BJ (cell line): ENCODE measurements at regions not wholly inside any gene's neighbourhood (a gene's known extent, or its start where the extent isn't known, plus 50 kb on each side); places are given as distances from the start of the nearest gene placed in this dataset.

Source experiments
- CTCF ChIA-PET: fragments of 350-600 bp; formaldehyde crosslinking; extraction: SDS; loops from one replicate; lab custom pipeline; 2021; ENCODE audit warnings: antibody characterized with exemption, inconsistent platforms; lab: Yijun Ruan, JAX
- POLR2A ChIA-PET: fragments of 300-600 bp; sonication (Branson Sonifier 250); formaldehyde crosslinking; extraction: SDS; loops from one replicate; lab custom pipeline; 2021; ENCODE audit warnings: antibody characterized with exemption; lab: Charles Lee
- DNase-seq: peaks from one replicate; pipeline ENCODE4 v3.0.0-alpha.2; 2011; ENCODE audit warnings: low read depth
- H3K27me3 ChIP-seq: 2 replicates; pipeline ENCODE4 v1.6.0; 2011; ENCODE audit warnings: low read length; ENCODE audit not compliant: control insufficient read depth, insufficient read depth
- H3K36me3 ChIP-seq: 2 replicates; pipeline ENCODE4 v1.5.1; 2011; ENCODE audit warnings: low read length; ENCODE audit not compliant: control insufficient read depth, insufficient read depth
- H3K4me3 ChIP-seq: 2 replicates; pipeline ENCODE4 v1.5.1; 2011; ENCODE audit warnings: low read depth, mild to moderate bottlenecking, control low read depth, low read length
- TF ChIP-seq, protein P1 (sequence below): IDR thresholded peaks from 2 replicates; pipeline ENCODE4 v1.5.1; 2011; ENCODE audit warnings: low read depth, mild to moderate bottlenecking, control low read depth, inconsistent platforms, low read length, moderate library complexity; ENCODE audit not compliant: insufficient read depth

DNA sequence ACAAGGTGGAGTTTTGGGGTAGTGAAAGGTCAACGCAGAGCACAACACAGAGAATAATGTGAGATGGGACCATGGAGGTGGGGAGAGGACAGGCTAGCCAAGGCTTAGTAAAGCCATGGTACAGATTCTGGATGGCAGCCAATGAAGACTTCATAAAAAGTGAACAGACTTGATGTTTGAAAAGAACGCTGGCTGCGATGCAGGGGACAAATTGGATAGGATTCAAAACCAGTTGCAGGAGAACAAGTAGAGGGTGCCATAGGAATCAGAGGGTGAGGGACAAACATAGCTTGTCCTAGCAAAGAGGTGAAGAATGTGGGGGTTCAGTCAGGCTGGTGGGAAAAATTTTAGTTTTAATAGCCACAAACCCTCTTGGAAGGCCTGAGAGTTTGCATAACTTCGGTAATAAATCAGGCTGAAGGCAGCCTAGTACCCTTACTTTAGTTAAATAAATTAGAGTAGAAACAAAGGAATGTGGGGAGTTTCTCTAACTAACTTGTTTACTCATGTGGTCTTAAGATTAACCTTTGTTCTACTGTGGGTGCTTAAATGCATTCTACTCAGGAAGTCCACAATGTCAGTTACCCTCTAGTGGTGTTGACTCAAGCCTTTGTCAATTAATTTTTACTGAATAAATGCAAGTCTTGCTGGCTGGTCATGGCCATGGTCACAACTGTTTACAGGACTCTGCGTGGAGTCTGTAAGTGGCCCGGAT lies 216.4 kb downstream of the C6orf118 start:
- ChIA-PET POLR2A (no interaction called here), CTCF (no interaction called here)
- Histone ChIP-seq H3K36me3 (no peaks in the 10 kb centered on the region), H3K27me3 (no peaks in the 10 kb centered on the region), H3K4me3 (no peak overlapping the region)
- DNase-seq: no peak
- TF ChIP-seq, protein P1, sequence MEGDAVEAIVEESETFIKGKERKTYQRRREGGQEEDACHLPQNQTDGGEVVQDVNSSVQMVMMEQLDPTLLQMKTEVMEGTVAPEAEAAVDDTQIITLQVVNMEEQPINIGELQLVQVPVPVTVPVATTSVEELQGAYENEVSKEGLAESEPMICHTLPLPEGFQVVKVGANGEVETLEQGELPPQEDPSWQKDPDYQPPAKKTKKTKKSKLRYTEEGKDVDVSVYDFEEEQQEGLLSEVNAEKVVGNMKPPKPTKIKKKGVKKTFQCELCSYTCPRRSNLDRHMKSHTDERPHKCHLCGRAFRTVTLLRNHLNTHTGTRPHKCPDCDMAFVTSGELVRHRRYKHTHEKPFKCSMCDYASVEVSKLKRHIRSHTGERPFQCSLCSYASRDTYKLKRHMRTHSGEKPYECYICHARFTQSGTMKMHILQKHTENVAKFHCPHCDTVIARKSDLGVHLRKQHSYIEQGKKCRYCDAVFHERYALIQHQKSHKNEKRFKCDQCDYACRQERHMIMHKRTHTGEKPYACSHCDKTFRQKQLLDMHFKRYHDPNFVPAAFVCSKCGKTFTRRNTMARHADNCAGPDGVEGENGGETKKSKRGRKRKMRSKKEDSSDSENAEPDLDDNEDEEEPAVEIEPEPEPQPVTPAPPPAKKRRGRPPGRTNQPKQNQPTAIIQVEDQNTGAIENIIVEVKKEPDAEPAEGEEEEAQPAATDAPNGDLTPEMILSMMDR: no peak

DNA sequence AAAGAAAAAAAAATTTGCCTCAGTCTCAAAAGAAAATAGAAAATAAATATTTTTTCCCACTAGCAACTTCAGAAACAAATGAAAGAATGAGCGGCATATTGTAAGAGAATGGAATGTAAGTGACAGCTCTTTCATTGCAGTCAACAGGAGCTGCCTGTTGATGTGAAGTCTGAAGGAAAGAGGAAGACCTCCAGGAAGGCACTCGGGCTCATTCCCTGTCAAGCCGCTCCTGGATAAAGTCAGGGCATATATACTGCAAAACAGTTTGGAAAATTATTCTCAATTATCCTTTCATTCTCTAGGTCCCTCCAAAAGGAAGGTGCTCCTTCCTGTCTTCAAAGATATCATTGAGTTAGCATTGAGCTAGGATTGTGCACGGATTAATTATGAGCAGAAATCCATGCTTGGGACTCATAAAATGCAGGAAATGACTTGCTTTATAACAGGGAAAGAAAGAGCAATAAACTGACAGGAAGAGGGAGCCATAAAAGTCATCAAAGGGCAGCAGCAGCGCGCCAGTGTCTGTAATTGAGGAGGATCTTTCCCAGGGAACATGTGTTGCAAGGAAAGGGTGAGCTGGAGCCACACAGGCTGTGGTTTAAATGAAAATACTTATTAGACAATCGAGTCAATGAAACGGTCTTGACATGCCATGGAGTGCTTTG lies 218.2 kb downstream of the C6orf118 start:
- H3K36me3 ChIP-seq: no peaks in the 10 kb centered on the region
- ChIA-PET POLR2A (no interaction called here), CTCF (no interaction called here)

DNA sequence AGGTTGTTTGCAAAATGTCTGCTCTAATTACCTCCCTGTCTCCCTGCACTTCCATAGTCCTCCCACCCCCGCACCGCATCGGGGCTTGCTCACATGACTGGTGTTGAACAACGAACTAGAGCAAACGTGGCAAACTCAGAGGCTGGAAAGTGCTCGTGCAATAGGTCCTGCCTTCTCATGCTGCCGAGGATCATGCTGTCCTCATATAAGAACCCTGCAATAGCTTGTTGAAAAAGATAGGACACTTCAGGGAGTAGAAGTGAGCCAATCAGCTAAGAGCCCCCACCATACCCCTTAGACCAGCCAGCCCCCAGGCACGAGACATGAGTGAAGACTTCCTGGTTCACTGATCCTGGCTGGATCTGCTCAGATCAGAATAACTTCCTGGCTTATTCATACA lies 219.2 kb downstream of the C6orf118 start:
- TF ChIP-seq, protein P1: no peak
- ChIA-PET CTCF (no interaction called here), POLR2A (no interaction called here)
- Histone ChIP-seq H3K36me3 (no peaks in the 10 kb centered on the region), H3K4me3 (no peak overlapping the region), H3K27me3 (no peaks in the 10 kb centered on the region)
- DNase-seq: no peak

More for the DNA sequence above, 218.2 kb downstream of the C6orf118 start:
- Histone ChIP-seq H3K4me3 (no peak overlapping the region), H3K27me3 (no peaks in the 10 kb centered on the region)
- TF ChIP-seq, protein P1: no peak
- DNase-seq: peak; percentile 37

DNA sequence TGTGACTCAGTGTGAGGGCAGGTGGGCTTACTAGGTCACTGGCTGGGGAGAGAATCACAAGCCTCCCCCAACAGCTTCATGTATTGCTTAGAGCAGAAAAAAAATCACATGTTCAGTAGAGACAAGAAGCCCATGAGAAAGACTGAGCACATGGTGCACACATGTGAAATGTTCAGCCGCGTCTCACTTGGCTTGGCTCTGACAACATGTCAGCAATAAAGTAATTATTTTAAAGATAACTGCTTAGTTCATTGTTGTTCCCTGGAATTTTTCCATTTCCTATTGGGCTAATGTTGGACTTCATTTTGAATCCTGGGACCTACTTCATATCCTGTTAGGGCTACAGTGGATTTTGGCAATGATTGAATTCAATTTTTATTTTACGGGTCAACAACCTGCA lies 222.6 kb downstream of the C6orf118 start:
- TF ChIP-seq, protein P1: no peak
- CTCF ChIA-PET: no interaction called here
- DNase-seq: no peak
- Histone ChIP-seq H3K36me3 (no peaks in the 10 kb centered on the region), H3K27me3 (no peaks in the 10 kb centered on the region), H3K4me3 (no peak overlapping the region)
- POLR2A ChIA-PET: no interaction called here

DNA sequence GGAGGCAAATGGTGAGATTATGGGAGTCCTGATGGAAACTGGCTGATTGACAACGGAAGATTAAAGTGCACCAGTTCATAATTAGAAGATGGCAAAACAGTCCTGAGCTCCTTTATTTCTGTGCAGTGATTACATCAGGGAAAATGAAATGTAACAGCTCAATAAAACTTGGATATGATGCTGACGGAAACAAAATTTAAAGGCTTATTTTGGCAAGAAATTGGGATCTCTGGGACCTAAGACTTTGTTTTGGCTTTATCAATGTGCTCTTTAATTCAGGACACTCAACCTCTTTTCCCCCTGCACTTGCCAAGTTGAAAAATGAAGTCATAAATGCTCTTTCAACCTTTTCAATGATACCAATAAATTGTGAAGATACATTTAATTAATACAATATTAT lies 226.8 kb downstream of the C6orf118 start:
- Histone ChIP-seq H3K4me3 (no peak overlapping the region), H3K36me3 (no peaks in the 10 kb centered on the region), H3K27me3 (no peaks in the 10 kb centered on the region)
- TF ChIP-seq, protein P1: no peak
- no peak for DNase-seq
- CTCF ChIA-PET: no interaction called here
- POLR2A ChIA-PET: no interaction called here
